A549 (cell line): ENCODE measurements at regions not wholly inside any gene's neighbourhood (a gene's known extent, or its start where the extent isn't known, plus 50 kb on each side); places are given as distances from the start of the nearest gene placed in this dataset.
"Not testable (repeated sequence)": the region's sequence is repeated elsewhere in the genome, so short reads cannot be mapped to it uniquely, and the experiment has no call there.

Experiments used
- ATAC-seq, 2 experiments: fragments of 200-7000 bp in 1 of 2; fragments of >200 bp in 1 of 2; cut with Nextera tagmentation in 1 of 2; cut with Tn5 transposase in 1 of 2; 3 replicates each; pipeline versions ENCODE4 v1.8.0 to v1.9.1; 2018 to 2020; ENCODE audit warnings: mild to moderate bottlenecking in 1 of 2, moderate library complexity in 1 of 2
- CTCF ChIA-PET: fragments of 300-600 bp; sonication (Branson Sonifier 250); formaldehyde crosslinking; extraction: SDS; loops from one replicate; lab custom pipeline; 2021; ENCODE audit warnings: antibody characterized with exemption, inconsistent platforms; lab: Yijun Ruan, JAX
- POLR2A ChIA-PET: fragments of 350-600 bp; formaldehyde crosslinking; extraction: SDS; loops from one replicate; lab custom pipeline; 2021; ENCODE audit warnings: antibody characterized with exemption, inconsistent platforms; lab: Yijun Ruan, JAX
- DNase-seq, 2 experiments: peaks; one replicate each; pipeline versions ENCODE4 v3.0.0 to v3.0.0-alpha.2; 2011 to 2016; ENCODE audit warnings: low read depth in 1 of 2, low spot score in 1 of 2
- FAIRE-seq: peaks from 2 replicates; lab custom pipeline; 2011; peaks lifted over from hg19 to GRCh38; lab: Jason Lieb, UNC
- H3K27ac ChIP-seq, 2 experiments: fragments of >200 bp; sonication (Bioruptor Twin); formaldehyde crosslinking; 3 replicates each; pipeline ENCODE4 v1.5.1; 2016 to 2017
- H3K4me1 ChIP-seq: fragments of >200 bp; sonication (Bioruptor Twin); formaldehyde crosslinking; 3 replicates; pipeline ENCODE4 v1.6.1; 2016
- H3K4me2 ChIP-seq: fragments of >200 bp; sonication (Bioruptor Twin); formaldehyde crosslinking; 3 replicates; pipeline ENCODE4 v1.6.1; 2016
- H3K4me3 ChIP-seq: fragments of >200 bp; sonication (Bioruptor Twin); formaldehyde crosslinking; 3 replicates; pipeline ENCODE4 v1.5.1; 2016
- H3K9me3 ChIP-seq: fragments of >200 bp; sonication (Bioruptor Twin); formaldehyde crosslinking; 3 replicates; pipeline ENCODE4 v1.6.1; 2016
- BCL3 ChIP-seq: fragments of >200 bp; sonication (Bioruptor Twin); formaldehyde crosslinking; IDR thresholded peaks from 3 replicates; pipeline ENCODE4 v1.6.1; 2016
- CBX2 ChIP-seq: fragments of 200-600 bp; sonication (generic); IDR thresholded peaks from 2 replicates; pipeline ENCODE4 v1.6.1; 2016; ENCODE audit warnings: low read depth, mild to moderate bottlenecking, borderline replicate concordance
- CEBPB ChIP-seq, 2 experiments: fragments of >200 bp in 1 of 2; sonication (Bioruptor Twin) in 1 of 2; formaldehyde crosslinking in 1 of 2; IDR thresholded peaks; 2 replicates each; pipeline ENCODE4 v1.6.1; 2012 to 2016
- CHD2 ChIP-seq: fragments of 150-350 bp; IDR thresholded peaks from 2 replicates; pipeline ENCODE4 v1.6.1; 2014; ENCODE audit warnings: low read length; ENCODE audit not compliant: partially characterized antibody
- CHD4 ChIP-seq: fragments of 200-600 bp; sonication (generic); IDR thresholded peaks from 2 replicates; pipeline ENCODE4 v1.6.1; 2016; ENCODE audit warnings: antibody characterized with exemption, mild to moderate bottlenecking, borderline replicate concordance
- E2F6 ChIP-seq: IDR thresholded peaks from 2 replicates; pipeline ENCODE4 v1.6.1; 2012; ENCODE audit warnings: low read depth, borderline replicate concordance
- EHMT2 ChIP-seq: fragments of 200-600 bp; sonication (generic); IDR thresholded peaks from 2 replicates; pipeline ENCODE4 v1.6.1; 2016; ENCODE audit warnings: antibody characterized with exemption, low read depth, mild to moderate bottlenecking, moderate library complexity
- ELK1 ChIP-seq: fragments of 150-350 bp; IDR thresholded peaks from 2 replicates; pipeline ENCODE4 v1.6.1; 2014; ENCODE audit warnings: low read depth, mild to moderate bottlenecking, low read length
- FOXS1 ChIP-seq: fragments of 250-450 bp; sonication (Bioruptor Pico); IDR thresholded peaks from 2 replicates; pipeline ENCODE4 v1.5.0; 2020; ENCODE audit warnings: mild to moderate bottlenecking, moderate library complexity
- GATA3 ChIP-seq: IDR thresholded peaks from 2 replicates; pipeline ENCODE4 v1.6.1; 2012; ENCODE audit warnings: borderline replicate concordance
- KDM1A ChIP-seq: fragments of 200-600 bp; sonication (generic); IDR thresholded peaks from 2 replicates; pipeline ENCODE4 v1.6.1; 2016; ENCODE audit warnings: low read depth, mild to moderate bottlenecking
- KDM5A ChIP-seq: fragments of 200-600 bp; sonication (generic); IDR thresholded peaks from 2 replicates; pipeline ENCODE4 v1.6.1; 2016; ENCODE audit warnings: antibody characterized with exemption, mild to moderate bottlenecking
- MAFK ChIP-seq: fragments of 450-650 bp; IDR thresholded peaks from 2 replicates; pipeline ENCODE4 v1.6.1; 2014; ENCODE audit not compliant: partially characterized antibody
- MAZ ChIP-seq: fragments of 150-350 bp; IDR thresholded peaks from 2 replicates; pipeline ENCODE4 v1.6.1; 2014; ENCODE audit warnings: antibody characterized with exemption, low read depth, low read length, borderline replicate concordance
- NFE2L2 ChIP-seq: fragments of 150-350 bp; conservative IDR thresholded peaks from 2 replicates; pipeline ENCODE4 v1.6.1; 2014; ENCODE audit warnings: low read length
- NPAS2 ChIP-seq: fragments of 250-450 bp; sonication (Bioruptor Pico); IDR thresholded peaks from 2 replicates; pipeline ENCODE4 v1.8.0; 2022; ENCODE audit warnings: mild to moderate bottlenecking, moderate library complexity, borderline replicate concordance
- NR3C1 ChIP-seq: fragments of >200 bp; sonication (Bioruptor Twin); formaldehyde crosslinking; IDR thresholded peaks from 3 replicates; pipeline ENCODE4 v1.6.1; 2017
- RARB ChIP-seq: fragments of 250-450 bp; sonication (Bioruptor Pico); IDR thresholded peaks from 2 replicates; pipeline ENCODE4 v1.8.0; 2021; ENCODE audit warnings: mild to moderate bottlenecking, moderate library complexity
- REST ChIP-seq: fragments of 200-600 bp; sonication (generic); IDR thresholded peaks from 2 replicates; pipeline ENCODE4 v1.6.1; 2016; ENCODE audit warnings: antibody characterized with exemption, mild to moderate bottlenecking, moderate library complexity
- RFX5 ChIP-seq: fragments of 450-650 bp; IDR thresholded peaks from 2 replicates; pipeline ENCODE4 v1.7.1; 2014; ENCODE audit warnings: antibody characterized with exemption, mild to moderate bottlenecking, moderate library complexity
- TP53 ChIP-seq: fragments of 250-450 bp; sonication (Bioruptor Pico); IDR thresholded peaks from 2 replicates; pipeline ENCODE4 v1.5.0; 2021; ENCODE audit warnings: mild to moderate bottlenecking, moderate library complexity
- USF2 ChIP-seq: fragments of 450-650 bp; IDR thresholded peaks from 2 replicates; pipeline ENCODE4 v1.6.1; 2014; ENCODE audit warnings: antibody characterized with exemption
- whole genome bisulfite sequencing: methylation state at CpG from one replicate; pipeline ENCODE4 v1.1.6; 2017; ENCODE audit errors: missing lambda C conversion rate; 5-methylcytosine and 5-hydroxymethylcytosine counted together

GRCh38 chr1:91604632-91605031, 104.0 kb downstream of the CDC7 start:
- ChIA-PET POLR2A (no interaction called here), CTCF (no interaction called here)
- H3K9me3 ChIP-seq = no peaks in the 10 kb centered on the region
- peak overlapping the region in 1 of 2 experiments; percentile 60; a peak in 3 of 6 replicates for H3K27ac ChIP-seq
- H3K4me3 ChIP-seq = no peak overlapping the region
- WGBS = 73% methylated on average over 7 of the region's 7 CpGs
- ATAC-seq = no peak
- no peak overlapping the region for H3K4me2 ChIP-seq
- no peak for TF ChIP-seq CHD2
- 0 out of 2 replicates have a peak, but pooled peaks have one; percentile 10 for TF ChIP-seq NFE2L2
- TF ChIP-seq BCL3 = no peak
- TF ChIP-seq MAFK = peak; percentile 12
- H3K4me1 ChIP-seq = peaks cover 14% of the 10 kb centered on the region
- DNase-seq = no peak
- no peak for FAIRE-seq

- ATAC-seq = 0 out of 6 replicates have a peak, but pooled peaks of 1 of the 2 experiments have one; percentile 20
- no peak overlapping the region for H3K4me2 ChIP-seq
- no peak for DNase-seq
- FAIRE-seq = no peak
- no peaks in the 10 kb centered on the region for H3K9me3 ChIP-seq
- H3K27ac ChIP-seq = no peak overlapping the region
- POLR2A ChIA-PET = no interaction called here
- TF ChIP-seq EHMT2 (no peak), NPAS2 (CRISPR knock-in tag) (no peak)
- no peak overlapping the region for H3K4me3 ChIP-seq
- peaks cover 24% of the 10 kb centered on the region for H3K4me1 ChIP-seq
- CTCF ChIA-PET = no interaction called here
- WGBS = 67% methylated on average over 3 of the region's 3 CpGs
Measured at GRCh38 chr1:91605566-91605965, 104.9 kb downstream of the CDC7 start.

- no peak for ATAC-seq
- no peaks in the 10 kb centered on the region for H3K9me3 ChIP-seq
- no peak for FAIRE-seq
- H3K4me2 ChIP-seq = no peak overlapping the region
- CTCF ChIA-PET = no interaction called here
- WGBS = 96% methylated on average over 7 of the region's 7 CpGs
- POLR2A ChIA-PET = no interaction called here
- no peak overlapping the region for H3K4me3 ChIP-seq
- no peak for DNase-seq
- TF ChIP-seq E2F6 (no peak), USF2 (no peak), CHD2 (no peak), GATA3 (no peak), CHD4 (no peak), MAFK (no peak), KDM1A (no peak), NR3C1 (no peak), KDM5A (no peak), TP53 (CRISPR knock-in tag) (no peak), RARB (no peak), CEBPB (IDR thresholded peaks at IDR 0.05) (no peak), RFX5 (no peak), FOXS1 (CRISPR knock-in tag) (no peak), MAZ (no peak), REST (no peak), ELK1 (no peak), CBX2 (no peak)
- peak overlapping the region in 1 of 2 experiments; percentile 33; a peak in 1 of 6 replicates for H3K27ac ChIP-seq
- H3K4me1 ChIP-seq = peaks cover 34% of the 10 kb centered on the region
Measured at GRCh38 chr1:91606546-91607078, 106.0 kb downstream of the CDC7 start.

GRCh38 chr1:91607686-91608085, 107.0 kb downstream of the CDC7 start:
- CTCF ChIA-PET, H3K4me2 ChIP-seq, H3K27ac ChIP-seq, ATAC-seq, H3K4me3 ChIP-seq, DNase-seq, FAIRE-seq, POLR2A ChIA-PET, H3K9me3 ChIP-seq: not testable (repeated sequence)
- 76% methylated on average over 3 of the region's 3 CpGs for WGBS
- H3K4me1 ChIP-seq = peaks cover 42% of the 10 kb centered on the region
